NCI-H1417 (cell line): ENCODE measurements at regions not wholly inside any gene's neighbourhood (a gene's known extent, or its start where the extent isn't known, plus 50 kb on each side); places are given as distances from the start of the nearest gene placed in this dataset.

ENCODE experiments used
- DNase-seq, 3 experiments: peaks; one replicate each; lab custom pipeline; 2025; lab: John Stamatoyannopoulos, UW

GRCh38 chr21:16751695-16752474 is 761.0 kb upstream of the CXADR start:
- no peak for DNase-seq

GRCh38 chr21:16752475-16752857 is 760.4 kb upstream of the CXADR start:
- no peak for DNase-seq

GRCh38 chr21:16755061-16755460 is 757.8 kb upstream of the CXADR start:
- DNase-seq, result no peak

- DNase-seq, result no peak
Measured at GRCh38 chr21:16767201-16767600, 745.6 kb upstream of the CXADR start.

GRCh38 chr21:16768096-16768495 is 744.7 kb upstream of the CXADR start:
- no peak for DNase-seq

GRCh38 chr21:16770266-16770665 is 742.6 kb upstream of the CXADR start:
- no peak for DNase-seq

- DNase-seq, result no peak
Measured at GRCh38 chr21:16773206-16773605, 739.6 kb upstream of the CXADR start.

- peak in 2 of 3 experiments; percentile 3 to 54 for DNase-seq
Measured at GRCh38 chr21:16775076-16775475, 737.8 kb upstream of the CXADR start.

GRCh38 chr21:16777041-16777720 is 735.7 kb upstream of the CXADR start:
- DNase-seq, result no peak

GRCh38 chr21:16788584-16788983 is 724.3 kb upstream of the CXADR start:
- DNase-seq, result no peak

GRCh38 chr21:16789636-16790035 is 723.2 kb upstream of the CXADR start:
- DNase-seq, result no peak

- DNase-seq, result no peak
Measured at GRCh38 chr21:16792101-16792500, 720.7 kb upstream of the CXADR start.

GRCh38 chr21:16794950-16795349 is 717.9 kb upstream of the CXADR start:
- no peak for DNase-seq

GRCh38 chr21:16796776-16797175 is 716.1 kb upstream of the CXADR start:
- no peak for DNase-seq

- peak in 1 of 3 experiments; percentile 36 for DNase-seq
Measured at GRCh38 chr21:16797540-16797939, 715.3 kb upstream of the CXADR start.

GRCh38 chr21:16797966-16798365 is 714.9 kb upstream of the CXADR start:
- DNase-seq, result no peak

- DNase-seq, result no peak
Measured at GRCh38 chr21:16800536-16801275, 712.1 kb upstream of the CXADR start.

- DNase-seq, result no peak
Measured at GRCh38 chr21:16811011-16811410, 701.8 kb upstream of the CXADR start.

- DNase-seq, result no peak
Measured at GRCh38 chr21:16811970-16812369, 700.9 kb upstream of the CXADR start.

- no peak for DNase-seq
Measured at GRCh38 chr21:16815243-16815642, 697.6 kb upstream of the CXADR start.

GRCh38 chr21:16821588-16821987 is 691.3 kb upstream of the CXADR start:
- no peak for DNase-seq

- no peak for DNase-seq
Measured at GRCh38 chr21:16829532-16829931, 683.3 kb upstream of the CXADR start.

- no peak for DNase-seq
Measured at GRCh38 chr21:16832791-16833190, 680.1 kb upstream of the CXADR start.
